ENCODE measurements at regions not wholly inside any gene's neighbourhood (a gene's known extent, or its start where the extent isn't known, plus 50 kb on each side); places are given as distances from the start of the nearest gene placed in this dataset.
A peak's percentile ranks its signal among the peaks of the same experiment; 100 is the strongest.
"Not testable (repeated sequence)": the region's sequence is repeated elsewhere in the genome, so short reads cannot be mapped to it uniquely, and the experiment has no call there.

DNA sequence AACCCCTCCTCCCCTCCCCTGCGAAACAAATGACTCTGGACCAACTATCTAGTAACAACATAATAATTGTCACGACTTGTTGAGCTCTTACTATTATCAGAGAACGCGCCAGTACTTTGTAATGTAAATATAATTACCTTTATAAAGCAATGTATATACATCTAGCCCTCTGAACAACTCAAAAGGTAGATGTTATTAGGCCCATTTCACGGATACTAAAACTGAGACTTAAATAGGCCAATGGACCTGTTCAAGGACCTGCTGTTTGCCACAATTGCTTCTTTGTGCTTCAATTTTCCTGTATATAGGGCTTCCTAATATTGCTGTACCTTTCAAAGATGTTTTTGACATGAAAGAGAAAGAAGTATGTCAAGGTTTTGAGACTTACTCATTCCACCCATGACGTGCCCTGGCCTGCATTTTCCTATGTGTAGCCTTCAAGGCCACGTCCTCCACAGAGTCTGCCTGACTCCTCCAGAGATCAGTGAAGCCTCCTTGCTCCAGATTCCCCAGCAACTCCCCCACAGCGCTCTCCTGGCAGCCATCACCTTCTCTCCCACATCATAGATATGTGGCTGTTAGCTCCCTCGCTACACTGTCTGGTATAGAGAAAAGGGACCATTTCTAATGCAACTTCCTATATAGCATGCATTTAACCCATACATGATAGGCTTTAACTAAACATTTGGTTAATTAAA is 156.6 kb downstream of the SKIDA1 start:
- Histone ChIP-seq H4K20me1 (ENCODE audit: control insufficient read depth, extremely low read depth, insufficient read depth, low read length) (no peaks in the 10 kb centered on the region), H3K27me3 (ENCODE audit: control insufficient read depth, extremely low read depth, insufficient read depth, low read length) (no peaks in the 10 kb centered on the region), H3K9me1 (ENCODE audit: control insufficient read depth, extremely low read depth, insufficient read depth, low read length) (no peaks in the 10 kb centered on the region), H3K4me3 (ENCODE audit: control insufficient read depth in 2 of 3, extremely low read depth in 1 of 3, insufficient read depth in 2 of 3, low read depth in 1 of 3, low read length in 3 of 3) (peak overlapping the region in 2 of 3 experiments; percentile 13 to 43), H3K79me2 (ENCODE audit: control insufficient read depth, insufficient read depth, low read length) (no peaks in the 10 kb centered on the region), H3K27ac (ENCODE audit: control insufficient read depth, insufficient read depth, low read length) (peak overlapping the region; percentile 40), H3K4me1 (ENCODE audit: control insufficient read depth, extremely low read depth, insufficient read depth, low read length) (peaks cover 51% of the 10 kb centered on the region), H3K36me3 (ENCODE audit: control insufficient read depth in 2 of 2, extremely low read depth in 1 of 2, insufficient read depth in 2 of 2, low read length in 2 of 2) (no peaks in the 10 kb centered on the region), H3K4me2 (ENCODE audit: control insufficient read depth, extremely low read depth, insufficient read depth, low read depth, low read length) (peak overlapping the region; percentile 66), H3K9ac (ENCODE audit: control insufficient read depth, extremely low read depth, insufficient read depth, low read length) (peak overlapping the region; percentile 52), H3K9me3 (ENCODE audit: control insufficient read depth, low read depth, low read length) (no peaks in the 10 kb centered on the region), H2AFZ (ENCODE audit: control insufficient read depth, low read length) (peak overlapping the region; percentile 54)
- dilution Hi-C loops (cut with MboI; ENCODE audit: extremely low pct_ligation_motif_present, low sequenced_read_pairs): no loop called here
- DNase-seq (ENCODE audit: low read depth, low spot score): peak; percentile 66
- TF ChIP-seq, protein P1, sequence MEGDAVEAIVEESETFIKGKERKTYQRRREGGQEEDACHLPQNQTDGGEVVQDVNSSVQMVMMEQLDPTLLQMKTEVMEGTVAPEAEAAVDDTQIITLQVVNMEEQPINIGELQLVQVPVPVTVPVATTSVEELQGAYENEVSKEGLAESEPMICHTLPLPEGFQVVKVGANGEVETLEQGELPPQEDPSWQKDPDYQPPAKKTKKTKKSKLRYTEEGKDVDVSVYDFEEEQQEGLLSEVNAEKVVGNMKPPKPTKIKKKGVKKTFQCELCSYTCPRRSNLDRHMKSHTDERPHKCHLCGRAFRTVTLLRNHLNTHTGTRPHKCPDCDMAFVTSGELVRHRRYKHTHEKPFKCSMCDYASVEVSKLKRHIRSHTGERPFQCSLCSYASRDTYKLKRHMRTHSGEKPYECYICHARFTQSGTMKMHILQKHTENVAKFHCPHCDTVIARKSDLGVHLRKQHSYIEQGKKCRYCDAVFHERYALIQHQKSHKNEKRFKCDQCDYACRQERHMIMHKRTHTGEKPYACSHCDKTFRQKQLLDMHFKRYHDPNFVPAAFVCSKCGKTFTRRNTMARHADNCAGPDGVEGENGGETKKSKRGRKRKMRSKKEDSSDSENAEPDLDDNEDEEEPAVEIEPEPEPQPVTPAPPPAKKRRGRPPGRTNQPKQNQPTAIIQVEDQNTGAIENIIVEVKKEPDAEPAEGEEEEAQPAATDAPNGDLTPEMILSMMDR (optimal IDR thresholded peaks at IDR 0.05 in 1 of 3, IDR thresholded peaks at IDR 0.05 in 1 of 3, conservative IDR thresholded peaks at IDR 0.05 in 1 of 3; ENCODE audit: extremely low read depth in 1 of 3, insufficient read depth in 2 of 3, low read length in 3 of 3): peak in 1 of 3 experiments; percentile 1
- no peak for TF ChIP-seq EZH2 (IDR thresholded peaks at IDR 0.05; ENCODE audit: low read length)
- peak; percentile 97 for FAIRE-seq

DNA sequence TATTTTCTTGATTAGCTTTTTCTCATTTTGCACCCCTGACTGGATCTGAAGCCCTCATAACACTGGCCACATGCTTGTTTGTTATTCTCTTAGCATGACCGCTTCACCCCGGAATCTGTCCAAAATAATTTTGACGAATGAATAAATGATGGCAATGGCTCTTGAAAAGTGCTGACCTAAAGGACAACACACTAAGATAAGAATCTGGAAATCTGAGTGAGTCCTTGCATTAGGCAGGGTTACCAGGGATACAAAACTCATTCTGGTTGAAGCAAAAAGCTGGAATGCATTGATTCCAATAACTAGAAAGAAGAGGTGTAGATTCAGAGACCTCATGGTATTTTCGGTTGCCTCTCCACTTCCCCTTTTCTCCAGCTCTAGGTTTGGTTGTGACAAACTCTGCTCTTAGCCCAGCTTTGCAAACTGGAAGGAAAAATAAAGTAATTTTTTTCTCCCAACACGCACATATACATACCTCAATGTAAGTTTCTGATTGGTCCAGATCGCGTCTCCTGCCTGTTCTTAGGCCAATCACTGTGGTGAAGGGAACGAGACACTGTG is 157.4 kb downstream of the SKIDA1 start:
- dilution Hi-C loops (cut with MboI; ENCODE audit: extremely low pct_ligation_motif_present, low sequenced_read_pairs): no loop called here

DNA sequence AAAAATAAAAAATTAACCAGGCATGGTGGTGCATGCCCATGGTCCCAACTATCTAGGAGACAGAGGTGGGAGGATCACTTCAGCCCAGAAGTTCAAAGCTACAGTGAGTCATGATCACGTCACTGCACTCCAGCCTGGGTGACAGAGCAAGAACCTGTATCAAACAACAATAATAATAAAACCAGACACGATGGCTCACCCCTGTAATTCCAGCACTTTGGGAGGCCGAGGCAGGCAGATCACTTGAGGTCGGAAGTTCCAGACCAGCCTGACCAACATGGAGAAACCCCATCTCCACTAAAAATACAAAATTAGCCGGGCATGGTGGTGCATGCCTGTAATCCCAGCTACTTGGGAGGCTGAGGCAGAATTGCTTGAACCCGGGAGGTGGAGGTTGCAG is 159.4 kb downstream of the SKIDA1 start:
- Histone ChIP-seq H3K4me1 (ENCODE audit: control insufficient read depth, extremely low read depth, insufficient read depth, low read length) (peaks cover 57% of the 10 kb centered on the region), H3K27ac (ENCODE audit: control insufficient read depth, insufficient read depth, low read length) (peak overlapping the region; percentile 26)
- H3K36me3 ChIP-seq (ENCODE audit: control insufficient read depth in 2 of 2, extremely low read depth in 1 of 2, insufficient read depth in 2 of 2, low read length in 2 of 2); H3K79me2 ChIP-seq (ENCODE audit: control insufficient read depth, insufficient read depth, low read length); H3K4me3 ChIP-seq (ENCODE audit: control insufficient read depth in 2 of 3, extremely low read depth in 1 of 3, insufficient read depth in 2 of 3, low read depth in 1 of 3, low read length in 3 of 3); H4K20me1 ChIP-seq (ENCODE audit: control insufficient read depth, extremely low read depth, insufficient read depth, low read length); H3K9me1 ChIP-seq (ENCODE audit: control insufficient read depth, extremely low read depth, insufficient read depth, low read length); H3K27me3 ChIP-seq (ENCODE audit: control insufficient read depth, extremely low read depth, insufficient read depth, low read length); H3K4me2 ChIP-seq (ENCODE audit: control insufficient read depth, extremely low read depth, insufficient read depth, low read depth, low read length); dilution Hi-C loops (cut with MboI; ENCODE audit: extremely low pct_ligation_motif_present, low sequenced_read_pairs); H2AFZ ChIP-seq (ENCODE audit: control insufficient read depth, low read length); H3K9me3 ChIP-seq (ENCODE audit: control insufficient read depth, low read depth, low read length); H3K9ac ChIP-seq (ENCODE audit: control insufficient read depth, extremely low read depth, insufficient read depth, low read length): not testable (repeated sequence)
- FAIRE-seq: peak; percentile 75
- peak; percentile 76 for DNase-seq (ENCODE audit: low read depth, low spot score)

More for the DNA sequence above, 157.4 kb downstream of the SKIDA1 start:
- no peak overlapping the region for H3K9ac ChIP-seq (ENCODE audit: control insufficient read depth, extremely low read depth, insufficient read depth, low read length)
- H3K36me3 ChIP-seq (ENCODE audit: control insufficient read depth in 2 of 2, extremely low read depth in 1 of 2, insufficient read depth in 2 of 2, low read length in 2 of 2): no peaks in the 10 kb centered on the region
- no peaks in the 10 kb centered on the region for H4K20me1 ChIP-seq (ENCODE audit: control insufficient read depth, extremely low read depth, insufficient read depth, low read length)
- H3K4me3 ChIP-seq (ENCODE audit: control insufficient read depth in 2 of 3, extremely low read depth in 1 of 3, insufficient read depth in 2 of 3, low read depth in 1 of 3, low read length in 3 of 3): no peak overlapping the region
- no peaks in the 10 kb centered on the region for H3K79me2 ChIP-seq (ENCODE audit: control insufficient read depth, insufficient read depth, low read length)
- no peaks in the 10 kb centered on the region for H3K9me3 ChIP-seq (ENCODE audit: control insufficient read depth, low read depth, low read length)
- H2AFZ ChIP-seq (ENCODE audit: control insufficient read depth, low read length): no peak overlapping the region
- peak overlapping the region; percentile 66 for H3K4me2 ChIP-seq (ENCODE audit: control insufficient read depth, extremely low read depth, insufficient read depth, low read depth, low read length)
- peaks cover 56% of the 10 kb centered on the region for H3K4me1 ChIP-seq (ENCODE audit: control insufficient read depth, extremely low read depth, insufficient read depth, low read length)
- no peak for DNase-seq (ENCODE audit: low read depth, low spot score)
- no peak for TF ChIP-seq EZH2 (IDR thresholded peaks at IDR 0.05; ENCODE audit: low read length)
- TF ChIP-seq, protein P1 (optimal IDR thresholded peaks at IDR 0.05 in 1 of 3, IDR thresholded peaks at IDR 0.05 in 1 of 3, conservative IDR thresholded peaks at IDR 0.05 in 1 of 3; ENCODE audit: extremely low read depth in 1 of 3, insufficient read depth in 2 of 3, low read length in 3 of 3): no peak
- no peaks in the 10 kb centered on the region for H3K27me3 ChIP-seq (ENCODE audit: control insufficient read depth, extremely low read depth, insufficient read depth, low read length)
- no peak for FAIRE-seq
- no peaks in the 10 kb centered on the region for H3K9me1 ChIP-seq (ENCODE audit: control insufficient read depth, extremely low read depth, insufficient read depth, low read length)
- peak overlapping the region; percentile 40 for H3K27ac ChIP-seq (ENCODE audit: control insufficient read depth, insufficient read depth, low read length)

All from keratinocyte (primary cell).